K562 (cell line): ENCODE measurements at regions not wholly inside any gene's neighbourhood (a gene's known extent, or its start where the extent isn't known, plus 50 kb on each side); places are given as distances from the start of the nearest gene placed in this dataset.

Experiments used
- POLR2A ChIP-seq: fragments of 450-650 bp; conservative IDR thresholded peaks from 2 replicates; pipeline ENCODE4 v1.6.1; 2016
- SMAD4 ChIP-seq: fragments of 250-450 bp; sonication (Bioruptor Pico); conservative IDR thresholded peaks from 2 replicates; pipeline ENCODE4 v1.8.0; 2021; ENCODE audit warnings: inconsistent platforms, mild to moderate bottlenecking, moderate library complexity
- SREBF1 ChIP-seq: fragments of 150-350 bp; IDR thresholded peaks from 2 replicates; pipeline ENCODE4 v1.6.1; 2014; ENCODE audit warnings: antibody characterized with exemption, low read depth, low read length, borderline replicate concordance
- ZNF395 ChIP-seq: fragments of 200-800 bp; sonication (Bioruptor generic); IDR thresholded peaks from 2 replicates; pipeline ENCODE4 v1.6.1; 2017; ENCODE audit warnings: missing genetic modification characterization, missing compliant biosample characterization

GRCh38 chr3:59620325-59620724, 570.5 kb upstream of the CFAP20DC start:
- TF ChIP-seq SREBF1 (no peak), SMAD4 (no peak), POLR2A (no peak), ZNF395 (CRISPR knock-in tag) (no peak)
